ENCODE measurements at regions not wholly inside any gene's neighbourhood (a gene's known extent, or its start where the extent isn't known, plus 50 kb on each side); places are given as distances from the start of the nearest gene placed in this dataset.

- no peaks in the 10 kb centered on the region for H3K4me1 ChIP-seq (ENCODE audit: control insufficient read depth, insufficient read depth, low read length)
Observed at GRCh38 chr21:22871692-22872091, 1873.5 kb downstream of the NCAM2 start.

GRCh38 chr21:22880573-22880972, 1882.4 kb downstream of the NCAM2 start:
- H3K27me3 ChIP-seq (ENCODE audit: control insufficient read depth, insufficient read depth, low read length, poor library complexity, severe bottlenecking) = no peaks in the 10 kb centered on the region
- 95 to 96% methylated on average over 1 of the region's 1 CpG for WGBS, 2 experiments
- no peaks in the 10 kb centered on the region for H3K9me3 ChIP-seq (ENCODE audit: control insufficient read depth, low read length)
- no peaks in the 10 kb centered on the region for H3K36me3 ChIP-seq (ENCODE audit: control insufficient read depth, insufficient read depth, low read length)
- H3K4me3 ChIP-seq (ENCODE audit: insufficient read depth, low read depth, low read length) = no peak overlapping the region
- H3K4me1 ChIP-seq (ENCODE audit: control insufficient read depth, insufficient read depth, low read length) = no peaks in the 10 kb centered on the region
- H3K27ac ChIP-seq (ENCODE audit: insufficient read depth, low read depth, low read length, poor library complexity, severe bottlenecking) = no peak overlapping the region

More at GRCh38 chr21:22871692-22872091, 1873.5 kb downstream of the NCAM2 start:
- Histone ChIP-seq H3K9me3 (ENCODE audit: control insufficient read depth, low read length) (no peaks in the 10 kb centered on the region), H3K27me3 (ENCODE audit: control insufficient read depth, insufficient read depth, low read length, poor library complexity, severe bottlenecking) (no peaks in the 10 kb centered on the region), H3K36me3 (ENCODE audit: control insufficient read depth, insufficient read depth, low read length) (no peaks in the 10 kb centered on the region), H3K27ac (ENCODE audit: insufficient read depth, low read depth, low read length, poor library complexity, severe bottlenecking) (no peak overlapping the region), H3K4me3 (ENCODE audit: insufficient read depth, low read depth, low read length) (no peak overlapping the region)
- 91 to 94% methylated on average over 4 of the region's 4 CpGs for WGBS, 2 experiments

- WGBS, 2 experiments = 78 to 89% methylated on average over 3 of the region's 4 CpGs
- H3K9me3 ChIP-seq (ENCODE audit: control insufficient read depth, low read length) = no peaks in the 10 kb centered on the region
- H3K4me1 ChIP-seq (ENCODE audit: control insufficient read depth, insufficient read depth, low read length) = no peaks in the 10 kb centered on the region
- H3K27me3 ChIP-seq (ENCODE audit: control insufficient read depth, insufficient read depth, low read length, poor library complexity, severe bottlenecking) = no peaks in the 10 kb centered on the region
- no peak overlapping the region for H3K4me3 ChIP-seq (ENCODE audit: insufficient read depth, low read depth, low read length)
- H3K36me3 ChIP-seq (ENCODE audit: control insufficient read depth, insufficient read depth, low read length) = no peaks in the 10 kb centered on the region
- no peak overlapping the region for H3K27ac ChIP-seq (ENCODE audit: insufficient read depth, low read depth, low read length, poor library complexity, severe bottlenecking)
Observed at GRCh38 chr21:22881131-22881530, 1882.9 kb downstream of the NCAM2 start.

- H3K4me1 ChIP-seq (ENCODE audit: control insufficient read depth, insufficient read depth, low read length) = no peaks in the 10 kb centered on the region
- no peaks in the 10 kb centered on the region for H3K27me3 ChIP-seq (ENCODE audit: control insufficient read depth, insufficient read depth, low read length, poor library complexity, severe bottlenecking)
- H3K4me3 ChIP-seq (ENCODE audit: insufficient read depth, low read depth, low read length) = no peak overlapping the region
- H3K36me3 ChIP-seq (ENCODE audit: control insufficient read depth, insufficient read depth, low read length) = no peaks in the 10 kb centered on the region
- no peak overlapping the region for H3K27ac ChIP-seq (ENCODE audit: insufficient read depth, low read depth, low read length, poor library complexity, severe bottlenecking)
- H3K9me3 ChIP-seq (ENCODE audit: control insufficient read depth, low read length) = no peaks in the 10 kb centered on the region
- 74 to 84% methylated on average over 3 to 4 of the region's 4 CpGs for WGBS, 2 experiments
Observed at GRCh38 chr21:22885079-22885478, 1886.9 kb downstream of the NCAM2 start.

- Histone ChIP-seq H3K4me1 (ENCODE audit: control insufficient read depth, insufficient read depth, low read length) (no peaks in the 10 kb centered on the region), H3K36me3 (ENCODE audit: control insufficient read depth, insufficient read depth, low read length) (no peaks in the 10 kb centered on the region), H3K4me3 (ENCODE audit: insufficient read depth, low read depth, low read length) (no peak overlapping the region), H3K27me3 (ENCODE audit: control insufficient read depth, insufficient read depth, low read length, poor library complexity, severe bottlenecking) (no peaks in the 10 kb centered on the region), H3K9me3 (ENCODE audit: control insufficient read depth, low read length) (no peaks in the 10 kb centered on the region), H3K27ac (ENCODE audit: insufficient read depth, low read depth, low read length, poor library complexity, severe bottlenecking) (no peak overlapping the region)
Observed at GRCh38 chr21:22885614-22886013, 1887.4 kb downstream of the NCAM2 start.

- Histone ChIP-seq H3K4me1 (ENCODE audit: control insufficient read depth, insufficient read depth, low read length) (no peaks in the 10 kb centered on the region), H3K4me3 (ENCODE audit: insufficient read depth, low read depth, low read length) (no peak overlapping the region), H3K36me3 (ENCODE audit: control insufficient read depth, insufficient read depth, low read length) (no peaks in the 10 kb centered on the region), H3K27ac (ENCODE audit: insufficient read depth, low read depth, low read length, poor library complexity, severe bottlenecking) (no peak overlapping the region), H3K9me3 (ENCODE audit: control insufficient read depth, low read length) (no peaks in the 10 kb centered on the region), H3K27me3 (ENCODE audit: control insufficient read depth, insufficient read depth, low read length, poor library complexity, severe bottlenecking) (no peaks in the 10 kb centered on the region)
- 89 to 92% methylated on average over 1 of the region's 2 CpGs for WGBS, 2 experiments
Observed at GRCh38 chr21:22889445-22889844, 1891.2 kb downstream of the NCAM2 start.

GRCh38 chr21:22890656-22891055, 1892.4 kb downstream of the NCAM2 start:
- Histone ChIP-seq H3K4me3 (ENCODE audit: insufficient read depth, low read depth, low read length) (no peak overlapping the region), H3K4me1 (ENCODE audit: control insufficient read depth, insufficient read depth, low read length) (no peaks in the 10 kb centered on the region), H3K27me3 (ENCODE audit: control insufficient read depth, insufficient read depth, low read length, poor library complexity, severe bottlenecking) (no peaks in the 10 kb centered on the region), H3K36me3 (ENCODE audit: control insufficient read depth, insufficient read depth, low read length) (no peaks in the 10 kb centered on the region), H3K9me3 (ENCODE audit: control insufficient read depth, low read length) (no peaks in the 10 kb centered on the region), H3K27ac (ENCODE audit: insufficient read depth, low read depth, low read length, poor library complexity, severe bottlenecking) (no peak overlapping the region)
- WGBS, 2 experiments = 86 to 100% methylated on average over 1 to 2 of the region's 2 CpGs

- H3K4me1 ChIP-seq (ENCODE audit: control insufficient read depth, insufficient read depth, low read length) = no peaks in the 10 kb centered on the region
- no peak overlapping the region for H3K4me3 ChIP-seq (ENCODE audit: insufficient read depth, low read depth, low read length)
- H3K36me3 ChIP-seq (ENCODE audit: control insufficient read depth, insufficient read depth, low read length) = no peaks in the 10 kb centered on the region
- H3K9me3 ChIP-seq (ENCODE audit: control insufficient read depth, low read length) = no peaks in the 10 kb centered on the region
- no peak overlapping the region for H3K27ac ChIP-seq (ENCODE audit: insufficient read depth, low read depth, low read length, poor library complexity, severe bottlenecking)
- H3K27me3 ChIP-seq (ENCODE audit: control insufficient read depth, insufficient read depth, low read length, poor library complexity, severe bottlenecking) = no peaks in the 10 kb centered on the region
- WGBS, 2 experiments = 96 to 97% methylated on average over 1 to 2 of the region's 2 CpGs
Observed at GRCh38 chr21:22892028-22892427, 1893.8 kb downstream of the NCAM2 start.

- H3K27ac ChIP-seq (ENCODE audit: insufficient read depth, low read depth, low read length, poor library complexity, severe bottlenecking) = no peak overlapping the region
- no peaks in the 10 kb centered on the region for H3K27me3 ChIP-seq (ENCODE audit: control insufficient read depth, insufficient read depth, low read length, poor library complexity, severe bottlenecking)
- no peaks in the 10 kb centered on the region for H3K36me3 ChIP-seq (ENCODE audit: control insufficient read depth, insufficient read depth, low read length)
- H3K4me3 ChIP-seq (ENCODE audit: insufficient read depth, low read depth, low read length) = no peak overlapping the region
- H3K4me1 ChIP-seq (ENCODE audit: control insufficient read depth, insufficient read depth, low read length) = no peaks in the 10 kb centered on the region
- 86% methylated on average over 1 of the region's 1 CpG; no CpG with 5 or more reads in 1 of the 2 experiments for WGBS, 2 experiments
- no peaks in the 10 kb centered on the region for H3K9me3 ChIP-seq (ENCODE audit: control insufficient read depth, low read length)
Observed at GRCh38 chr21:22892740-22893139, 1894.5 kb downstream of the NCAM2 start.

- no peaks in the 10 kb centered on the region for H3K9me3 ChIP-seq (ENCODE audit: control insufficient read depth, low read length)
- no peaks in the 10 kb centered on the region for H3K27me3 ChIP-seq (ENCODE audit: control insufficient read depth, insufficient read depth, low read length, poor library complexity, severe bottlenecking)
- no peak overlapping the region for H3K4me3 ChIP-seq (ENCODE audit: insufficient read depth, low read depth, low read length)
- H3K36me3 ChIP-seq (ENCODE audit: control insufficient read depth, insufficient read depth, low read length) = no peaks in the 10 kb centered on the region
- H3K4me1 ChIP-seq (ENCODE audit: control insufficient read depth, insufficient read depth, low read length) = no peaks in the 10 kb centered on the region
- H3K27ac ChIP-seq (ENCODE audit: insufficient read depth, low read depth, low read length, poor library complexity, severe bottlenecking) = no peak overlapping the region
- 90 to 93% methylated on average over 5 of the region's 5 CpGs for WGBS, 2 experiments
Observed at GRCh38 chr21:22898051-22898665, 1899.9 kb downstream of the NCAM2 start.

- Histone ChIP-seq H3K27me3 (ENCODE audit: control insufficient read depth, insufficient read depth, low read length, poor library complexity, severe bottlenecking) (no peaks in the 10 kb centered on the region), H3K4me3 (ENCODE audit: insufficient read depth, low read depth, low read length) (no peak overlapping the region), H3K4me1 (ENCODE audit: control insufficient read depth, insufficient read depth, low read length) (no peaks in the 10 kb centered on the region), H3K9me3 (ENCODE audit: control insufficient read depth, low read length) (no peaks in the 10 kb centered on the region), H3K36me3 (ENCODE audit: control insufficient read depth, insufficient read depth, low read length) (no peaks in the 10 kb centered on the region), H3K27ac (ENCODE audit: insufficient read depth, low read depth, low read length, poor library complexity, severe bottlenecking) (no peak overlapping the region)
- 88 to 89% methylated on average over 2 of the region's 2 CpGs for WGBS, 2 experiments
Observed at GRCh38 chr21:22900490-22900889, 1902.3 kb downstream of the NCAM2 start.

All from ectodermal cell (in vitro differentiated cells).